ENCODE measurements at regions not wholly inside any gene's neighbourhood (a gene's known extent, or its start where the extent isn't known, plus 50 kb on each side); places are given as distances from the start of the nearest gene placed in this dataset.

GRCh38 chr5:96058084-96058483, 96.4 kb upstream of the ELL2 start:
- DNase-seq = no peak

DNA sequence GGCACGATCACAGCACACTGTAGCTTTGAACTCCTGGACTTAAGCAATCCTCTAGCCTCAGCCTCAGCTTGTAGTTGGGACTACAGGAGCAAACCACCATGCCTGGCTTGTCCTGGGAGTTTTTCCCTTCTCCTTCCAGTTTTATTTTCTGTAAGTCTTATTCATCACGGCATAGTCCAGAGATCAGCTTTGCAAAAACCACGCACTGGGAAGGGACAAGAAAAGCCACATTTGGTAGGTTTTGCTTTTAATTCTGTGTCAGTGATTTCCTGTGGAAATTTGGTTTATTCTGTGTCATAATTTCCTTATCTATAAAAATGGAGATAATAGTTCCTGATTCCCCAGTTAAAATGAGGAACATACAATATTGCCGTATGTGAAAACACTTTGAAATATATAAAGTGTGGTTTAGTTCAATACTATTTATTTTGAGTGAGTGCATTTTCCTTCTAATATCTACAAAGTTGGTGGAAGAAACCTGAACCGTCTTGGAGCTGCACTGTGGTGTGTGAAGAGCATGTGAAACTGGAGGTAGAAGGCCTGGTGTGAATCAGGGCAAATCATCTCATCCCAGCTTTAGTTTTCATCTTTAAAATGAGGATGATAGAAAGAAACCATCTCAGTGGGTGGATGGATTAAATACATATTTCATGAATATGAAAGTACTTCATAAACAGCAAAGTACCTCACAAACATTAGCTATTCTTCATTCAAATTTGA, 92.8 kb upstream of the ELL2 start:
- no peak for DNase-seq

DNA sequence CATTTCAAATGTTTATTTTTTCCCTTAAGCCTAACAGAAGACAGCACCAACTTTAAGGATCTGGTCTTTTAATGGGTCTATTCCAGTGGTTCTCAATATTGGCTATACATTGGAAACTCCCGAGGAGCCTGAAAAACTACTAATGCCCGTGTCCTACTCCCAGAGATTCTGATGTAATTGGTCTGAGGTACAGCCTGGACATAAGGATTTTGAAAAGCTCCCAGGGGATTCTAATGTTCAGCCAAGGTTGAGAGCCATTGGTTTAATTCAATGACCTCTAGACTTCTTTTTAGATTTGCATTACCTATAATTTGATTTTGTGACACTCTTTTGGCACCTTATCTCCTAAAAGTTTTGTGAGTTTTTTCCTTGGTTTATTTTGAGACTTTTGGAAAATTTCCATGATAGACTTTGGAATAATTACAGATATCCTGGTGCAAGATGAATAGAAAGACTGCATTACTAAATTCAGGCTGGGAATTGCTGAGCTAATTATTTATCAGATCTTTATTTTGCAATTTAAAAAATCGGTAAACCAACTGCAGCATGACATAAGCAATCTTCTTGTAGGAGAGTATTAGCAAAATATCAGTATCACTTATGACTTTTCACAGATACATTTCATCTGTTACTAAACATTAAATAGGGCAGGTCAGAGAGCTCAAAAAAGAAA, 91.5 kb upstream of the ELL2 start:
- DNase-seq = no peak

DNA sequence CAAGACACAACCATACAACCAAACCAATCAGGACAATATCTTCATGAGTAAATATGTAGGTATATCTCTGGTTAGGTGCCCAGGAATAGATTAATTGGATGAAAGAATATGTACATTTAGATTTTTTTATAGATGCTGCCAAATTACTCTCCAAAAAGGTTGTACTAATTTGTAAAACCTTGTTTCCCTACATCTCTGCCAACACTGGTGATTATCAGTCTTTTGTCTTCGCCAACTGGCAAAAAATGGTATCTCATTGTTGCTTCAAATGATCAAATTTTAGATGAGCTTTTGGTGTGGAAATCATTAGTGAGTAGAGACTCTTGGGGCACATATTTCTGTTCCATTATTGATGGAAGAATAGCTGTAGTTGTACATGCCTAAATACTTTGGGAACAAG, 90.7 kb upstream of the ELL2 start:
- no peak for DNase-seq

DNA sequence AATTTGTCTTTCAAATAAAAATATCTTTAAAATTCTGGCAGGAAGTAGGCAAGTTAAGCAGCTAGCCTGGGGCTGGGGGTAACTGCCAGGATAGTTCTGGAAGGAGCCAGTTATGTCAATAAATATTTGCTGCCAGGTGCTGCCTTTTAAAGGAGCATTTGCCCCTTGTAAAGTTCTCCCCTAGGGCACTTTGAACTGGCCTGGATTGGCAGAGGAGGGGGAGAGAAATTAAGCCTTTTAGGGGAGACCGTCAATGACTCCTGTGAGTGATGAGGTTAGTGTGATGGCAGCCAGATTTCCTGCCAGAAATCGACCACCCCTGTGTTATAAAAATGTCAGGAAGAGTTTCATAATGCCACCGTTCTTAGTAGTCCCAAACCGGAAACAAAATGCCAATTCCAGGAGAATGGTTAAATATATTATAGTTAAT, 89.8 kb upstream of the ELL2 start:
- DNase-seq = no peak

DNA sequence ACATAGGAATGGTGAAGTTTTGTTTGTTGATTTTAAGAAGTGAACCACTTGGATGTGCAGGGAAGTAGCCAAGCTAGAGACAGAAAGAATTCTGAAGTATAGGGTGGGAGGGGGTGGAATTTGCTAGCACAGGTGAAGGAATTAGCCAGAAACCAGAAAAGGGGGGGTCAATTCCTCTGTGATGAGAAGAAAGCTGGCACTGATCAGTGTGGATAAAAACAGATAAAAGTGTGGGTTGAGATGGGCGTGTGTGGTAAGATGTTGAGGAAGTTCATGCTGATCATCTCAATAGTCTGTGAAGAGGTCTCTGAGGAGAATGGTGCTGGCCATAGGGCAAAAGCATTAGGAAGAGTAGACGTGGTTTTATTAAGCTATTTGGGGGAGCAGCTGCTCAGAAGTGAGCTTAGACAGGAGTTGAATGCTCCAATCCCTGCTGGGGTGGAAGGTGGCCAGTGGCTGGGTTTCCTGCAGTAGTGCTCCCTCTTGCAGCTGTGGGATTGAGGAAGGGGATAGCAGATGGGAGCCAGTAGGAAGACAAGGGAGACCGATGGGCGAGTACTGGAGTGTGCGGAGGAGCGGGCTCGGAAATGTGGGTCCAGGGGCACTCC, 88.7 kb upstream of the ELL2 start:
- DNase-seq = no peak

- DNase-seq = no peak
Measured at GRCh38 chr5:96049398-96050272, 88.0 kb upstream of the ELL2 start.

GRCh38 chr5:96048763-96049162, 87.1 kb upstream of the ELL2 start:
- no peak for DNase-seq

GRCh38 chr5:96045888-96046287, 84.2 kb upstream of the ELL2 start:
- no peak for DNase-seq

DNA sequence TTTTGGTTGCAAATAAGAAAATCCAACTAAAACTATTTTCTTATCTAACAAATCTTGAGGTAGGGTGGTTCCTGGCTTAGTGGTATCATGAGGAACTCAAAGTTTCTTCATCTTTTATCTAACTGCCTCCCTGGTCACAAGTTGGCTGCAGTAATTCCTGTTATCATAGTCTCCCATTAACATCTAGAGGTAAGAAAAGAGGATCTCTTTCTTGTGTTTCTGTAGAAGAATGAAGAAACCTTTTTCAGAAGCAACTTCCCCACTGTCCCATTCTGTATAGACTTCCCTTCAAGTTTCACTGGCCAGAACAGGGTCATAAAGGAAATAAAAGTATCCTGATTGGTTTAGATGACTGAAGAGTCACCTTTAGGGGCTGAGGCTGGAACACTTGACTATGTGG, 81.8 kb upstream of the ELL2 start:
- no peak for DNase-seq

GRCh38 chr5:96037128-96037527, 75.5 kb upstream of the ELL2 start:
- no peak for DNase-seq

GRCh38 chr5:96036301-96036700, 74.7 kb upstream of the ELL2 start:
- no peak for DNase-seq

GRCh38 chr5:96035796-96036195, 74.1 kb upstream of the ELL2 start:
- DNase-seq = no peak

GRCh38 chr5:96033116-96033515, 71.5 kb upstream of the ELL2 start:
- no peak for DNase-seq

DNA sequence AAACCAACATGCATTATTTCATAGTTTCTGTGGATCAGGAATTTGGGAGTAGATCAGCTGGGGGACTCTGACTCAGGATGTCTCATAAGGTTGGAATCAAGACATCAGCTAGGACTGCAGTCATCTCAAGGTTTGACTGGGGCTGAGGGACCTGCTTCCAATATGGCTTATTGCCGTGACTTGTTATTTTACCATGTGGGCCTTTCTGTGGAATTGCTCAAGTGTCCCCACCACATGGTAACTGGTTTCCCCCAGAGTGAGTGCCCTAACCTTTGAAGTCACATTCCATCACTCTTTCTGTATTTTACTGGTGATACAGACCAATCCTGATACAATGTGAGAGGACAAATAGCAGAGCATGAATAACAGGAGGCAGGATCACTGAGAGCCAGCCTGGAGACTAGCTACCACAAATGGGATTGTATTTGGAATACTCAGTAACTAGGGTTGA, 70.2 kb upstream of the ELL2 start:
- DNase-seq = no peak

DNA sequence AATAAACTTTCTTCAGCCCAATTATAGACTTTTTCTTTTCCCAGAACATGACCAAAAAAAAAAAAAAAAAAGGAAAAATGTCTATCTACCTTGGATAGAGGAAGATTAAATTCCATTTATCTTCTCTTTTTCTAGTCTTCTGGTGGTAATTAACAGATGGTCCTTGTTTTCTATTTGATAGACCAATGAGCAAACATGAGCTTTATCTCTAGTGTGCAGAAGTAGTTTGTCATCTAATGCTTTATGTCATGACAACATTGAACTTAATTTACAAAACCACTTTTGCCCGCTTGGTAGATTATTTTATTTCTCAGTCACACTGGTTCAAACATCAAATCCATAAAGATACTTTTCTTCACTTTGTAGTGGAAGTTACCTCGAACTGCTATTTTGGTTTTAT, 69.5 kb upstream of the ELL2 start:
- DNase-seq = no peak

DNA sequence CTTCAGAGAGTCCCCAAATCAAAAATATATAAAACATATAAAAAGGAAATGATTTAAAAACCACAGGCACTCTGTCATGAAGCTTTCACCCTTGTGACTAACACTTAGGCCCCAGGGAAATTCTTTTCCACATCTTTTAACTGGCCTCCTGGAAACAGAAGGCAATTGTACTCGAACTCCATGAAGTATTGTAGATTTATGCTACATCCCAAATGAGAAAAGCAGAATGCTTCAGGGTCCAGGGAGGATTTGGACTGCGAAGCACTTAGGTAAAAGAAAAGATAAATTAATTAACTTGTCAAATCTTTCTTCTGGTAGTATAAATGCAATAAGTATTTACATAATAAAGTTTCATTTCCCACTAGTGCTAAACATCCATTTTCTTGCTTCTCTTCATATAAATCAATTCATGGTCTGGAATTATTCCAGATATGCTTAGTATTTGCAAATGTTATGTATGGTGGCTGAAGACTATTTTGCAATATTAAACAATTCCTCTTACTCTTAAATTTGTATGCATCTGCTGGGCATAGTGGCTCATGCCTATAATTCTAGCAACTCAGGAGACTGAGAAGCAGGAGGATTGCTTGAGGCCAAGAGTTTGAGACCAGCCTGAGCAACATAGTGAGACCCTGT, 64.9 kb upstream of the ELL2 start:
- no peak for DNase-seq

- DNase-seq = no peak
Measured at GRCh38 chr5:96024683-96025475, 63.2 kb upstream of the ELL2 start.

- DNase-seq = no peak
Measured at GRCh38 chr5:96023518-96023917, 61.9 kb upstream of the ELL2 start.

- no peak for DNase-seq
Measured at GRCh38 chr5:96022971-96023370, 61.3 kb upstream of the ELL2 start.

GRCh38 chr5:96017951-96018350, 56.3 kb upstream of the ELL2 start:
- DNase-seq = no peak

GRCh38 chr5:96016216-96016615, 54.6 kb upstream of the ELL2 start:
- no peak for DNase-seq

Measured in NCI-H1417 treated with DMSO at 0.1 percent for 48 hours (cell line).